ENCODE measurements at regions not wholly inside any gene's neighbourhood (a gene's known extent, or its start where the extent isn't known, plus 50 kb on each side); places are given as distances from the start of the nearest gene placed in this dataset.
"Not testable (repeated sequence)": the region's sequence is repeated elsewhere in the genome, so short reads cannot be mapped to it uniquely, and the experiment has no call there.

- no peak overlapping the region for H3K27ac ChIP-seq
- TF ChIP-seq ZFX (IDR thresholded peaks at IDR 0.05) = no peak
- TF ChIP-seq, protein P1, sequence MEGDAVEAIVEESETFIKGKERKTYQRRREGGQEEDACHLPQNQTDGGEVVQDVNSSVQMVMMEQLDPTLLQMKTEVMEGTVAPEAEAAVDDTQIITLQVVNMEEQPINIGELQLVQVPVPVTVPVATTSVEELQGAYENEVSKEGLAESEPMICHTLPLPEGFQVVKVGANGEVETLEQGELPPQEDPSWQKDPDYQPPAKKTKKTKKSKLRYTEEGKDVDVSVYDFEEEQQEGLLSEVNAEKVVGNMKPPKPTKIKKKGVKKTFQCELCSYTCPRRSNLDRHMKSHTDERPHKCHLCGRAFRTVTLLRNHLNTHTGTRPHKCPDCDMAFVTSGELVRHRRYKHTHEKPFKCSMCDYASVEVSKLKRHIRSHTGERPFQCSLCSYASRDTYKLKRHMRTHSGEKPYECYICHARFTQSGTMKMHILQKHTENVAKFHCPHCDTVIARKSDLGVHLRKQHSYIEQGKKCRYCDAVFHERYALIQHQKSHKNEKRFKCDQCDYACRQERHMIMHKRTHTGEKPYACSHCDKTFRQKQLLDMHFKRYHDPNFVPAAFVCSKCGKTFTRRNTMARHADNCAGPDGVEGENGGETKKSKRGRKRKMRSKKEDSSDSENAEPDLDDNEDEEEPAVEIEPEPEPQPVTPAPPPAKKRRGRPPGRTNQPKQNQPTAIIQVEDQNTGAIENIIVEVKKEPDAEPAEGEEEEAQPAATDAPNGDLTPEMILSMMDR (conservative IDR thresholded peaks at IDR 0.05) = no peak
Observed at GRCh38 chr12:124132530-124132929, 159.5 kb downstream of the ZNF664 start.

- H3K27ac ChIP-seq = no peak overlapping the region
- no peak for TF ChIP-seq ZFX (IDR thresholded peaks at IDR 0.05)
- TF ChIP-seq, protein P1 (conservative IDR thresholded peaks at IDR 0.05) = no peak
Observed at GRCh38 chr12:124136796-124137195, 158.1 kb upstream of the RFLNA start.

- H3K27ac ChIP-seq = no peak overlapping the region
- no peak for TF ChIP-seq ZFX (IDR thresholded peaks at IDR 0.05)
- TF ChIP-seq, protein P1 (conservative IDR thresholded peaks at IDR 0.05) = no peak
Observed at GRCh38 chr12:124140944-124141486, 153.9 kb upstream of the RFLNA start.

DNA sequence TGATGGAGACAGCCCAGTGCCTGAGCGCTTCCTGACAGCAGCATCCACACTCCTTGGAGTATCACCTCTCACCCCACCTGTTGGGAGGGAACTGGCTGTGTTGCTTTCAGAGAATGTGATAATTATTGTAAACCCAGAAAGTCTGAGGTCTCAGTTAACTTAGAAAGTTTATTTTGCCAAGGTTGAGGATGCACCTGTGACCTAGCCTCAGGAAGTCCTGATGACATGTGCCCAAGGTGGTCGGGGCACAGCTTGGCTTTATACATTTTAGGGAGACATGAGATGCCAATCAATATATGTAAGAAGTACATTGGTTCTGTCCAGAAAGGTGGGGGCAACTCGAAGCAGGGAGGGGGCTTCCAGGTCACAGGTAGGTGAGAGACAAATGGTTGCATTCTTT lies 153.3 kb upstream of the RFLNA start:
- not testable (repeated sequence) for H3K27ac ChIP-seq

DNA sequence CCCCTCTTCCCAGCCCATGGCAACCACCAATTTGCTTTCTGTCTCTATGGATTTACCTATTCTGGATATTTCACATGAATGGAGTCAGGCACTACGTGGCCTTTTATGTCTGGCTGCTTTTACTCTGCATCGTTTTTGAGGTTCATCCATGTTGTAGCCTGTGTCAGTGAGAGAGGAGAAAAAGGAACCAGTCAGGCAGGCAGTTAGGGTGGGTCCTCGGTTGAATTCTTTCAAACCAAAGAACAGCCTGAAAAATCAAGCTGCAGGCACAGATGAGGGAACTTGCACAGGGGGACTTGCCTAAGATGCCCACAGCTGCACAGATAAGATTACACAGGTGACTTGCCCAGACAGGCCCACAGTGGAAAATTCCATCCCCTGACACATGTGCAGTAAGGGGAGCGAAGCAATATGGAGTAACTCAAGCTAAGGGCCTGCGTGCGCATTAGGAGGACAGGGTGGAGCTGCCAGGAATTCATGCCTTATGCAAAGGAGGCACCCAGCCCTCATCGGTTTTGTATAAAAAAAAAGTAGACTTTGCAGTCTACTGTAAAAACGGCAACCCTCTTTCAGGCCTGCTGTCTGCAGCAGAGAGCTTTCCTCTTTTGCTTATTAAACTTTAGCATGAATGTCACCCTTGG lies 152.4 kb upstream of the RFLNA start:
- H3K27ac ChIP-seq = no peak overlapping the region

DNA sequence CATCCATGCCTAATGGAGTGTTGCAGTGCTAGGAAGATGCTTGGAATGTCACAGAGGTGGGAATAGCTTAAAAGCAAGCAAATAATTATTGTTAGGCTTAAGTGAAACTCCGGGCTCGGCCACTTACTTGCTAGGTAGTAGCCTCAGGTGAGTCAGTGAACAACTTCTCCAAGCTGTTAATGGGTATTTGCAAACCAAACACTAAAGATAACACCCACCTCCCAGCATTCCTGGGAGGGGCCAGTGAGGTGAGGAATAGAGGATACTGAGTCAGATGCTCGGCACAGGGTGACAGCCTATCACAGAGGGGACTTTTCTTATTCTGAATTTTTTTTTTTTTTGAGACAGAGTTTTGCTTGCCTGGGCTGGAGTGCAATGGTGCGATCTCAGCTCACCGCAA lies 151.2 kb upstream of the RFLNA start:
- no peak overlapping the region for H3K27ac ChIP-seq
- TF ChIP-seq ZFX (IDR thresholded peaks at IDR 0.05) = no peak
- TF ChIP-seq, protein P1 (conservative IDR thresholded peaks at IDR 0.05) = no peak

More for the DNA sequence above, 152.4 kb upstream of the RFLNA start:
- TF ChIP-seq ZFX (IDR thresholded peaks at IDR 0.05) = no peak
- TF ChIP-seq, protein P1 (conservative IDR thresholded peaks at IDR 0.05) = no peak

GRCh38 chr12:124144531-124145194 lies 150.2 kb upstream of the RFLNA start:
- no peak for TF ChIP-seq ZFX (IDR thresholded peaks at IDR 0.05)
- TF ChIP-seq, protein P1 (conservative IDR thresholded peaks at IDR 0.05) = no peak

More at GRCh38 chr12:124144531-124145194, 150.2 kb upstream of the RFLNA start:
- H3K27ac ChIP-seq = no peak overlapping the region
